ENCODE measurements at regions not wholly inside any gene's neighbourhood (a gene's known extent, or its start where the extent isn't known, plus 50 kb on each side); places are given as distances from the start of the nearest gene placed in this dataset.

DNA sequence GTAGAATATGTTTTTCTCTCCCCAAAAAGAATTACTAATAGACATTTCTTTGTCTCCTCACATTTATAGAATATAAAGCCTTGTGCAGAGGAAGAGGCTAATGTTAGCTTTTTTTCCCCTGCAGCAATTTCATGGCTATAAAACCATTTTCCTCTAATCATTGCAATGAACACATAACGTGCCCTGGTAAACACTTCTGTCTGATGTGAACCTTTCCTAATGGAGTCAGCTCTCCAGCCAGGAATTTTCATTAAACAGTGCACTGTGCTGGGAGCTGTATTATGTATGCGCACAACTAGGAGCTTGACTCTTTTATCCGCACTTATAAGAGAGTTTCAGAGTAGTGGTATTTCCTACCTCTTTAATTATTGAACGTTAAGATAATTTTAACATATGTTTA lies 63.9 kb upstream of the SPATS2L start:
- TF ChIP-seq CTCF (IDR thresholded peaks at IDR 0.05) (no peak), EP300 (IDR thresholded peaks at IDR 0.05) (no peak), POLR2A (IDR thresholded peaks at IDR 0.05) (no peak)
